Endothelial cell of umbilical vein (primary cell): ENCODE measurements at regions not wholly inside any gene's neighbourhood (a gene's known extent, or its start where the extent isn't known, plus 50 kb on each side); places are given as distances from the start of the nearest gene placed in this dataset.

ENCODE experiments used
- BruUV-seq: library from RNA; stranded (reverse); fragments of 400-500 nt; replicated peaks from 2 replicates; lab custom pipeline; 2021; lab: Mats Ljungman, UMichigan
- CTCF ChIA-PET: fragments of 300-600, 350-600 bp; sonication (Branson Sonifier 250); formaldehyde crosslinking; loops from one replicate; lab custom pipeline; 2021; ENCODE audit warnings: antibody characterized with exemption, inconsistent platforms; lab: Charles Lee
- POLR2A ChIA-PET: fragments of 300-600, 350-600 bp; sonication (Branson Sonifier 250); formaldehyde crosslinking; loops from one replicate; lab custom pipeline; 2021; ENCODE audit warnings: antibody characterized with exemption, inconsistent platforms; lab: Charles Lee
- DNase-seq: peaks from one replicate; pipeline ENCODE4 v3.0.0-alpha.2; 2011; ENCODE audit warnings: low read depth, low spot score
- FAIRE-seq: peaks from 2 replicates; lab custom pipeline; 2011; peaks lifted over from hg19 to GRCh38; lab: Jason Lieb, UNC
- H2AFZ ChIP-seq: 2 replicates; pipeline ENCODE4 v1.6.0; 2012; ENCODE audit warnings: low read depth, low read length, control low read depth, inconsistent platforms
- H3K27ac ChIP-seq: 2 replicates; pipeline ENCODE4 v1.5.1; 2011; ENCODE audit warnings: low read depth, mild to moderate bottlenecking, control low read depth, low read length, moderate library complexity; ENCODE audit not compliant: insufficient read depth
- H3K27me3 ChIP-seq, 2 experiments: 2 replicates each; pipeline versions ENCODE4 v1.6.0 to v1.6.1; 2011; ENCODE audit warnings: low read length in 2 of 2, mixed read lengths in 1 of 2; ENCODE audit not compliant: control insufficient read depth in 2 of 2, insufficient read depth in 2 of 2
- H3K36me3 ChIP-seq, 2 experiments: 2 replicates in 1 of 2; 3 replicates in 1 of 2; pipeline ENCODE4 v1.5.1; 2011; ENCODE audit warnings: low read length in 2 of 2, mild to moderate bottlenecking in 1 of 2, moderate library complexity in 1 of 2; ENCODE audit not compliant: control insufficient read depth in 2 of 2, insufficient read depth in 2 of 2; ENCODE audit errors: extremely low read depth in 1 of 2
- H3K4me1 ChIP-seq: 3 replicates; pipeline ENCODE4 v1.5.1; 2011; ENCODE audit warnings: mild to moderate bottlenecking, low read length; ENCODE audit not compliant: control insufficient read depth, insufficient read depth; ENCODE audit errors: extremely low read depth
- H3K4me2 ChIP-seq: 2 replicates; pipeline ENCODE4 v1.6.1; 2011; ENCODE audit warnings: low read length, control low read depth, mixed read lengths; ENCODE audit not compliant: insufficient read depth
- H3K4me3 ChIP-seq, 3 experiments: fragments of 200-600 bp in 1 of 3; sonication (generic), shearing (Covaris generic) in 1 of 3; replicated peaks in 1 of 3; 2 replicates each; pipeline ENCODE4 v1.5.1; 2011 to 2016; ENCODE audit warnings: control low read depth in 3 of 3, low read length in 3 of 3, mild to moderate bottlenecking in 2 of 3, inconsistent platforms in 1 of 3, low read depth in 1 of 3, moderate library complexity in 1 of 3; ENCODE audit not compliant: insufficient read depth in 1 of 3
- H3K79me2 ChIP-seq: 2 replicates; pipeline ENCODE4 v1.6.0; 2012; ENCODE audit warnings: low read length, inconsistent platforms; ENCODE audit not compliant: control insufficient read depth, insufficient read depth
- H3K9ac ChIP-seq: replicated peaks from 2 replicates; pipeline ENCODE3; 2011; ENCODE audit warnings: low read length, control low read depth; ENCODE audit not compliant: insufficient read depth; ENCODE audit errors: extremely low read depth
- H3K9me1 ChIP-seq: replicated peaks from 3 replicates; pipeline ENCODE4 v1.6.0; 2011; ENCODE audit warnings: mild to moderate bottlenecking, low read length; ENCODE audit not compliant: control insufficient read depth, insufficient read depth; ENCODE audit errors: extremely low read depth
- H3K9me3 ChIP-seq: replicated peaks from 2 replicates; pipeline ENCODE4 v1.5.1; 2012; ENCODE audit warnings: low read length, inconsistent platforms; ENCODE audit not compliant: control insufficient read depth, insufficient read depth
- H4K20me1 ChIP-seq: replicated peaks from 2 replicates; pipeline ENCODE3; 2011; ENCODE audit warnings: mild to moderate bottlenecking, low read length; ENCODE audit not compliant: control insufficient read depth, insufficient read depth; ENCODE audit errors: extremely low read depth
- CTCF ChIP-seq, 2 donors: IDR thresholded peaks; 1 replicate in 1 of 2; 2 replicates in 1 of 2; pipeline ENCODE4 v1.5.1; 2011; ENCODE audit warnings: low read length in 2 of 2, mild to moderate bottlenecking in 2 of 2, moderate library complexity in 2 of 2, control low read depth in 1 of 2, inconsistent platforms in 1 of 2, low read depth in 1 of 2; ENCODE audit not compliant: insufficient read depth in 1 of 2; ENCODE audit errors: extremely low read depth in 1 of 2
- EZH2 ChIP-seq: IDR thresholded peaks from 2 replicates; pipeline ENCODE4 v1.6.1; 2012; ENCODE audit warnings: borderline replicate concordance, low read depth, mild to moderate bottlenecking, moderate library complexity, low read length, inconsistent platforms; ENCODE audit not compliant: severe bottlenecking
- FOS ChIP-seq: IDR thresholded peaks from 2 replicates; pipeline ENCODE4 v1.6.1; 2011; ENCODE audit warnings: mild to moderate bottlenecking, low read length, moderate library complexity, borderline replicate concordance; ENCODE audit not compliant: insufficient read depth
- GATA2 ChIP-seq: IDR thresholded peaks from 2 replicates; pipeline ENCODE4 v1.7.0; 2011; ENCODE audit warnings: low read depth, mild to moderate bottlenecking, moderate library complexity, mixed read lengths, low read length; ENCODE audit not compliant: insufficient read length, insufficient read depth
- JUN ChIP-seq: IDR thresholded peaks from 2 replicates; pipeline ENCODE4 v1.6.1; 2011; ENCODE audit warnings: borderline replicate concordance, low read depth; ENCODE audit not compliant: insufficient read length, insufficient read depth
- MAX ChIP-seq: IDR thresholded peaks from 2 replicates; pipeline ENCODE4 v1.6.1; 2011; ENCODE audit not compliant: insufficient read depth, insufficient read length
- MYC ChIP-seq: IDR thresholded peaks from one replicate; pipeline ENCODE4 v1.6.1; 2011; ENCODE audit warnings: mild to moderate bottlenecking, low read depth, low read length
- POLR2A ChIP-seq: IDR thresholded peaks from 2 replicates; pipeline ENCODE4 v1.6.1; 2012; ENCODE audit warnings: low read depth, mild to moderate bottlenecking, control low read depth, low read length
- POLR2AphosphoS5 ChIP-seq: IDR thresholded peaks from 2 replicates; pipeline ENCODE4 v1.6.1; 2012; ENCODE audit warnings: low read depth, mild to moderate bottlenecking, control low read depth, low read length, moderate library complexity; ENCODE audit not compliant: insufficient read depth
- dilution Hi-C: fragments of 300-500 bp; cut with MboI; formaldehyde crosslinking; loops from one replicate; pipeline ENCODE4 v1.15.0; 2019; ENCODE audit warnings: low sequenced_read_pairs; ENCODE audit not compliant: extremely low pct_ligation_motif_present
- intact Hi-C: fragments of 100-400 bp; cut with micrococcal nuclease; formaldehyde crosslinking; loops from one replicate; pipeline ENCODE4 v1.10.0; 2022

DNA sequence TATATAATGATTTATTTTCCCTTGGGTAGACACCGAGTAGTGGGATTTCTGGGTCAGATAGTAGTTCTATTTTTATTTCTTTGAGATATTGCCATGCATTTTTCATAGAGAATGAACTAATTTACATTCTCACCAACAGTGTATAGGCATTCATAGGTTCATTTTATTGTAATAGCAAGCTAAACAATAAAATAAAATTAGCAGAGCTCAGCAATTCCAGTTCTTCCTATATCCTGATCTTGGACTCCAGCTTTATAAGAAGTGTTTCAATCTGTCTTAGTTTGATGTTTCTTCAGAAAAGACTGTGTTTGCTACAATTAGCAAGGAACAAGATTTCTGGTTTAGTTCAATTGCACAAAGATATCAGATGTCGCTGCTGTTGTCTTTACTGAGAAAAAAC is 1024.4 kb upstream of the LRRTM1 start:
- Histone ChIP-seq H3K27me3 (no peaks in the 10 kb centered on the region), H3K79me2 (no peaks in the 10 kb centered on the region), H2AFZ (no peak overlapping the region), H3K4me1 (no peaks in the 10 kb centered on the region), H3K4me2 (no peak overlapping the region), H3K4me3 (no peak overlapping the region), H3K36me3 (no peaks in the 10 kb centered on the region), H3K27ac (no peak overlapping the region), H3K9ac (no peak overlapping the region), H4K20me1 (no peaks in the 10 kb centered on the region), H3K9me1 (no peaks in the 10 kb centered on the region), H3K9me3 (peaks cover 2% of the 10 kb centered on the region)
- no peak for DNase-seq
- dilution Hi-C loops, result no loop called here
- intact Hi-C loops, result no loop called here
- TF ChIP-seq POLR2A, result no peak
- TF ChIP-seq MYC, result no peak
- no peak for TF ChIP-seq POLR2AphosphoS5
- no peak for TF ChIP-seq EZH2
- TF ChIP-seq CTCF (IDR thresholded peaks at IDR 0.05; ENCODE audit: extremely low read depth in 1 of 2, insufficient read depth in 1 of 2, low read depth in 1 of 2, low read length in 2 of 2), result no peak
- no peak for TF ChIP-seq JUN
- no peak for TF ChIP-seq GATA2
- TF ChIP-seq FOS, result no peak
- TF ChIP-seq MAX, result no peak
- no peak for FAIRE-seq
- ChIA-PET POLR2A (no interaction called here), CTCF (no interaction called here)
- no TSS peak for BruUV-seq
